Endothelial cell (in vitro differentiated cells): ENCODE measurements at regions not wholly inside any gene's neighbourhood (a gene's known extent, or its start where the extent isn't known, plus 50 kb on each side); places are given as distances from the start of the nearest gene placed in this dataset.
A peak's percentile ranks its signal among the peaks of the same experiment; 100 is the strongest.

ENCODE experiments used
- DNase-seq: peaks from one replicate; pipeline ENCODE4 v3.0.0; 2021; ENCODE audit warnings: low spot score
- H3K27ac Mint-ChIP-seq: one replicate; pipeline ENCODE4 v1.8.0; 2021; ENCODE audit warnings: mixed read lengths, inconsistent platforms; ENCODE audit not compliant: unreplicated experiment
- H3K27me3 Mint-ChIP-seq: one replicate; pipeline ENCODE4 v1.8.0; 2021; ENCODE audit warnings: mild to moderate bottlenecking, moderate library complexity, mixed read lengths, inconsistent platforms; ENCODE audit not compliant: unreplicated experiment
- H3K36me3 Mint-ChIP-seq: one replicate; pipeline ENCODE4 v1.8.0; 2021; ENCODE audit warnings: mild to moderate bottlenecking, low read depth, mixed read lengths, inconsistent platforms; ENCODE audit not compliant: unreplicated experiment
- H3K4me1 Mint-ChIP-seq: one replicate; pipeline ENCODE4 v1.8.0; 2021; ENCODE audit warnings: mild to moderate bottlenecking, mixed read lengths, inconsistent platforms; ENCODE audit not compliant: unreplicated experiment
- H3K4me3 Mint-ChIP-seq: one replicate; pipeline ENCODE4 v1.8.0; 2021; ENCODE audit warnings: mild to moderate bottlenecking, mixed read lengths, inconsistent platforms; ENCODE audit not compliant: unreplicated experiment
- H3K9me3 Mint-ChIP-seq: one replicate; pipeline ENCODE4 v1.8.0; 2021; ENCODE audit warnings: mixed read lengths, inconsistent platforms; ENCODE audit not compliant: unreplicated experiment
- TF ChIP-seq, protein P1 (sequence below): fragments of 200-600 bp; sonication (generic); IDR thresholded peaks from one replicate; pipeline ENCODE4 v1.5.0; 2021; ENCODE audit warnings: antibody characterized with exemption; ENCODE audit not compliant: unreplicated experiment

DNA sequence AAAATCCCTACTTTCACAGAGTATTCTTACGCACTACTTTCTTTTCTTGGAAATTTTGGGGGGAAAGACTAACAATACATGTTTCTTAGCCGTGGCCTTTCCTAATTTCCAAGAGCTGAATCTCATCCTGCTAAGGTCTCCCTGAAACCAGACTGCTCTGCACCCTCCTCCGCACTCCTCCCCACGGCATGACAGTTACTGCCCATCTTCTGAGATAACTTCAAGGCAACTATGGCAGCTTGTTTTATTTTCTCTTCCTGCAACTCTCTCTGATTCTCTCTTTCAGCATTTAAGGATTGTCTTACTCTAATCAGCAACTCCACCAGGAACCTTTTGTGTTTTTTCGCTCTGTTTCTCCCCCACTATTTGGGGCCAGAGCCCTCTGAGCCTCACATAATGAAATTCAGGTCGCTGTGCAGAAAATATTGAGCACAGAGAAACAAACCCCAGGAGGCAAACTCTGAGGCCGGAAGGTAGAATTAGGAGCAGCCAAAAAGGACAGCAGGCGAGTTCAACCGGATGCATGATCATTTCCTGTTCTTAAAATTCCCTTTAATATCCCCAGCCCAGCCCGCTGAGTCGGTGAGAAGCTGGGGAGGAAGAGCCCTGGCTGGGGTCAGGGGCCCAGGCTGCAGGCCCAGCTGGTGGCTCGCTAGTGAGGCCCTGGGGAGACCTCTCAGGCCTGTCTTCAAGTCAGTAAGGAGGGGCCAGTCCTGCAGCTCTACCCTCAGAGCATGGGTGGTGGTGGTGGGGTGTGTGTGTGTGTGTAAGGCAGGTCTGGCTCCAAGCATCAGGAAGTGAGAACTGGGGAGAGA, 213.6 kb upstream of the S1PR3 start:
- H3K4me3 Mint-ChIP-seq: no peak overlapping the region

DNA sequence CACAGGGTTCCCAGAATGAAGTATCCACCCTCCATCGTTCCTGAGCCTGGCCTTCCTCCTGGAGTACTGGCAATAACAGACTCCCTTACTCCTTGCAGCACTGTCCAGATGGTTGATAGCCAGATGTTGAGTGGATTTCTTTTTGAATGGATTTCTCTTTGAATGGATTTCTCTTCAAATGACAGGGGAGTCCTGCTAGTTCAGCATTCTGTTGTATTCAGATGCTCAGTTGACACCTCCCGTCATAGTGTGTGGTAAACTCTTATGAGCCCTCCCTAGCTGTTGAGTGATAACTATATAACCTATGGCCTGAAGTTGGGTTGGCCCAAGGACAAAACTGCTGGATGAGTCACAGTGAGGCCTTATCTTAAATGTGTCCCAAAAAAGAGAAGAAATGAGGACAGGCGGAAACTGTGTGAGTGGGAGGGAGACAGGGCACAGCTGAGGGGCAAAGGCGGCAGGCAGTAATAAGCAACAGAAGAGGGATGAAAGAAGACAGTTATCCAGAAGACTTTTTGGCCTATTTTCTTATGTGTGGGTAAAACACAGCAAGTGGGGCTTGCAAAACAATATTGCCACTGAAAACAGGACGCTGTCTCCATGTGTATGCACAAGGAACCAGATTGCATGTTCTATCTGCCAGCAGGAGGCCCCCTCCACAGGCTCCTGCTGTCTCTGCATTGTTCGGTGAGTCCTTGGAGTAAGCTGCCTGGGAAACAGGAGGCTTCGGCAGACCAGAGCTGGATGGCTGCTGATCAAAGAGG, 209.5 kb upstream of the S1PR3 start:
- Mint-ChIP-seq H3K27ac (no peak overlapping the region), H3K4me3 (no peak overlapping the region), H3K4me1 (peaks cover 20% of the 10 kb centered on the region)

More for the DNA sequence above, 213.6 kb upstream of the S1PR3 start:
- peaks cover 28% of the 10 kb centered on the region for H3K4me1 Mint-ChIP-seq
- peaks cover 1% of the 10 kb centered on the region for H3K27me3 Mint-ChIP-seq
- no peaks in the 10 kb centered on the region for H3K9me3 Mint-ChIP-seq
- TF ChIP-seq, protein P1, sequence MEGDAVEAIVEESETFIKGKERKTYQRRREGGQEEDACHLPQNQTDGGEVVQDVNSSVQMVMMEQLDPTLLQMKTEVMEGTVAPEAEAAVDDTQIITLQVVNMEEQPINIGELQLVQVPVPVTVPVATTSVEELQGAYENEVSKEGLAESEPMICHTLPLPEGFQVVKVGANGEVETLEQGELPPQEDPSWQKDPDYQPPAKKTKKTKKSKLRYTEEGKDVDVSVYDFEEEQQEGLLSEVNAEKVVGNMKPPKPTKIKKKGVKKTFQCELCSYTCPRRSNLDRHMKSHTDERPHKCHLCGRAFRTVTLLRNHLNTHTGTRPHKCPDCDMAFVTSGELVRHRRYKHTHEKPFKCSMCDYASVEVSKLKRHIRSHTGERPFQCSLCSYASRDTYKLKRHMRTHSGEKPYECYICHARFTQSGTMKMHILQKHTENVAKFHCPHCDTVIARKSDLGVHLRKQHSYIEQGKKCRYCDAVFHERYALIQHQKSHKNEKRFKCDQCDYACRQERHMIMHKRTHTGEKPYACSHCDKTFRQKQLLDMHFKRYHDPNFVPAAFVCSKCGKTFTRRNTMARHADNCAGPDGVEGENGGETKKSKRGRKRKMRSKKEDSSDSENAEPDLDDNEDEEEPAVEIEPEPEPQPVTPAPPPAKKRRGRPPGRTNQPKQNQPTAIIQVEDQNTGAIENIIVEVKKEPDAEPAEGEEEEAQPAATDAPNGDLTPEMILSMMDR: no peak
- no peaks in the 10 kb centered on the region for H3K36me3 Mint-ChIP-seq
- peak overlapping the region; percentile 38 for H3K27ac Mint-ChIP-seq
- peak; percentile 12 for DNase-seq

DNA sequence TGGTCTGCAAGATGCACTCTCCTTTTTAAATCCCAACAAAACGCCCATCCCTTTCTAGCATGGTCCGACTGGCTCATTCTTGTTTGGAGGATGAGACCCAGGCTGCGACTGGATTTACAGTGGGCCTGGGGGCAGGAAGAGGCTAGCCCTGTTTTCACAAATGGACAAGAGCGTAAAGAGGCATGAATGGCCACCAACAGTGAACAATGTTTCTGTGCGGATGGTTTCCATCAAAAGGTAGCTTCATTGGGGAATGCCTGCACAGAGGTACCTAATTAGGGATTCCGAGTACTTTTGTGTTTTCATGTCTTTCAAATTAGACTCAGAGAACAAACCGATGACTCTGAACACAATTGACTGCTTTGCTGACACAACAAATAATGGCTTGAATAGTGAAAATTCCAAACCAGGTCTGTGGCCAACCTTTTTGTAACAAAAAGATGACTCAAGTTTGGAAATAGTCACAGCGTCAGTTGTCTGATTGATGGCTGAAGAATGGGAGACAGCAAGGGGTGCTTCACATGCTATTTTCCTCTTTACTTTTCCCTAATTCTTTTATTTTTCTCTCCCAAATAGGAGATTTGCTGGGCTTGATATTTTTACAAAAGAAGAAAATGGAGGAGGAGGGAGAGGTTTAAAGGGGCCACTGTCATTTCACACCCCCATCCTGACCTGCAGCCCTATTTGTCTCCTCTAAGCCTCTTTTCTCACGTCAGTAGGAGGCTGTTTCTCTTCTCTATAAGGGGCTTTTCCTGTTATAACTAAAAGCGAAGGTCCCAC, 208.1 kb upstream of the S1PR3 start:
- peaks cover 17% of the 10 kb centered on the region for H3K4me1 Mint-ChIP-seq
- peaks cover 5% of the 10 kb centered on the region for H3K27me3 Mint-ChIP-seq
- no peak overlapping the region for H3K4me3 Mint-ChIP-seq
- no peaks in the 10 kb centered on the region for H3K9me3 Mint-ChIP-seq
- no peak for DNase-seq
- H3K27ac Mint-ChIP-seq: no peak overlapping the region
- H3K36me3 Mint-ChIP-seq: no peaks in the 10 kb centered on the region
- TF ChIP-seq, protein P1: no peak

More for the DNA sequence above, 209.5 kb upstream of the S1PR3 start:
- TF ChIP-seq, protein P1: no peak
- Mint-ChIP-seq H3K9me3 (no peaks in the 10 kb centered on the region), H3K27me3 (no peaks in the 10 kb centered on the region), H3K36me3 (no peaks in the 10 kb centered on the region)
- peak; percentile 51 for DNase-seq

DNA sequence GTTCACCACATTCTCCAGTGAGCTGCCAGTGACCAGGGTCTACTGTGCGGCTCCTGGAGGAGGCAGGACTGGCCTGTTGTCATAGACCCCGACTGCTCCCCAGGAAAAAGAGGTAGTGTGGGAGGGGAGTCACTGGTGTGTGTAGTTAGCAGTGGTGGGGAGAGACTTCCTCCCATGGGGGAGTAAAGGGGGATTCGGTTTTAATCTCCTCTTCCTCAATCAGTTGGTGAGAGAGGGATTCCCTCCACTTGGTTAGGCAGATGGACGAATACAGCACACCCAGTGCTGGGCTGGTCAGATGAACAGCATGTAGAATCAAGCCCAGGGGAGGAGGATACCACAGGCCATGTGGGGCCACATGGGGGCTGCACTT, 207.6 kb upstream of the S1PR3 start:
- TF ChIP-seq, protein P1: no peak
- Mint-ChIP-seq H3K36me3 (no peaks in the 10 kb centered on the region), H3K4me3 (no peak overlapping the region), H3K9me3 (no peaks in the 10 kb centered on the region), H3K27ac (no peak overlapping the region), H3K27me3 (peaks cover 5% of the 10 kb centered on the region), H3K4me1 (peaks cover 13% of the 10 kb centered on the region)
- DNase-seq: no peak
